SU-DHL-6 (cell line): ENCODE measurements at regions not wholly inside any gene's neighbourhood (a gene's known extent, or its start where the extent isn't known, plus 50 kb on each side); places are given as distances from the start of the nearest gene placed in this dataset.

Experiments used
- H2AFZ ChIP-seq: fragments of 200-600 bp; sonication (generic); 2 replicates; pipeline ENCODE4 v1.6.1; 2014; ENCODE audit warnings: low read depth, mild to moderate bottlenecking, moderate library complexity, mixed read lengths, antibody characterized with exemption, low read length; ENCODE audit not compliant: severe bottlenecking
- H3F3A ChIP-seq: fragments of 200-600 bp; shearing (Covaris generic); 2 replicates; pipeline ENCODE4 v1.6.0; 2016; ENCODE audit warnings: antibody characterized with exemption, mild to moderate bottlenecking; ENCODE audit not compliant: insufficient read depth
- H3K27ac ChIP-seq: fragments of 200-600 bp; sonication (generic); 2 replicates; pipeline ENCODE4 v1.5.1; 2016; ENCODE audit warnings: low read depth, mild to moderate bottlenecking, low read length, moderate library complexity, mixed read lengths
- H3K27me3 ChIP-seq: fragments of 200-600 bp; sonication (generic), shearing (Covaris generic); 2 replicates; pipeline ENCODE4 v1.6.0; 2014; ENCODE audit warnings: mild to moderate bottlenecking, low read length
- H3K36me3 ChIP-seq: fragments of 200-600 bp; sonication (generic); 2 replicates; pipeline ENCODE4 v1.6.1; 2014; ENCODE audit warnings: mild to moderate bottlenecking, low read length, mixed read lengths
- H3K4me2 ChIP-seq: fragments of 300-600, 200-600 bp; shearing (Covaris generic), sonication (generic); 2 replicates; pipeline ENCODE4 v1.6.0; 2014; ENCODE audit warnings: low read length, low read depth, mild to moderate bottlenecking; ENCODE audit not compliant: poor library complexity, severe bottlenecking
- H3K4me3 ChIP-seq: fragments of 200-600 bp; sonication (generic); 2 replicates; pipeline ENCODE4 v1.5.1; 2014; ENCODE audit warnings: antibody characterized with exemption, low read length, mild to moderate bottlenecking, mixed read lengths; ENCODE audit not compliant: insufficient read depth, poor library complexity, severe bottlenecking
- H3K79me2 ChIP-seq: fragments of 200-600 bp; sonication (generic); 2 replicates; pipeline ENCODE4 v1.6.1; 2014; ENCODE audit warnings: mild to moderate bottlenecking, low read length, moderate library complexity; ENCODE audit not compliant: insufficient read depth
- H3K9ac ChIP-seq: fragments of 200-600 bp; sonication (generic); 2 replicates; pipeline ENCODE4 v1.7.0; 2014; ENCODE audit warnings: mild to moderate bottlenecking, low read length
- H3K9me2 ChIP-seq: fragments of 200-600 bp; sonication (generic); replicated peaks from 2 replicates; pipeline ENCODE4 v1.6.1; 2014; ENCODE audit warnings: low read length; ENCODE audit not compliant: insufficient read depth
- H3K9me3 ChIP-seq: fragments of 200-600 bp; sonication (generic); 2 replicates; pipeline ENCODE4 v1.6.1; 2014; ENCODE audit warnings: low read length, mixed read lengths; ENCODE audit not compliant: insufficient read depth
- H4K20me1 ChIP-seq: fragments of 200-600 bp; sonication (generic); 2 replicates; pipeline ENCODE4 v1.6.1; 2014; ENCODE audit warnings: low read depth, mild to moderate bottlenecking, antibody characterized with exemption, low read length, moderate library complexity, mixed read lengths
- EZH2phosphoT487 ChIP-seq: fragments of 200-600 bp; sonication (generic), shearing (Covaris generic); conservative IDR thresholded peaks from 2 replicates; pipeline ENCODE4 v1.6.1; 2018; ENCODE audit warnings: mild to moderate bottlenecking, antibody characterized with exemption, low read length, moderate library complexity, mixed read lengths
- TF ChIP-seq, protein P1 (sequence below): fragments of 200-600 bp; sonication (generic); IDR thresholded peaks from one replicate; pipeline ENCODE4 v1.5.1; 2017; ENCODE audit warnings: antibody characterized with exemption, mild to moderate bottlenecking, low read length, moderate library complexity; ENCODE audit not compliant: insufficient read depth, poor library complexity, severe bottlenecking

- H3K9me3 ChIP-seq, result no peaks in the 10 kb centered on the region
- H4K20me1 ChIP-seq, result no peaks in the 10 kb centered on the region
- H3K27ac ChIP-seq, result no peak overlapping the region
- H3K36me3 ChIP-seq, result no peaks in the 10 kb centered on the region
- no peaks in the 10 kb centered on the region for H3F3A ChIP-seq
- H3K4me2 ChIP-seq, result no peak overlapping the region
- H3K9me2 ChIP-seq, result no peaks in the 10 kb centered on the region
- no peak overlapping the region for H3K4me3 ChIP-seq
- no peak for TF ChIP-seq EZH2phosphoT487
- TF ChIP-seq, protein P1, sequence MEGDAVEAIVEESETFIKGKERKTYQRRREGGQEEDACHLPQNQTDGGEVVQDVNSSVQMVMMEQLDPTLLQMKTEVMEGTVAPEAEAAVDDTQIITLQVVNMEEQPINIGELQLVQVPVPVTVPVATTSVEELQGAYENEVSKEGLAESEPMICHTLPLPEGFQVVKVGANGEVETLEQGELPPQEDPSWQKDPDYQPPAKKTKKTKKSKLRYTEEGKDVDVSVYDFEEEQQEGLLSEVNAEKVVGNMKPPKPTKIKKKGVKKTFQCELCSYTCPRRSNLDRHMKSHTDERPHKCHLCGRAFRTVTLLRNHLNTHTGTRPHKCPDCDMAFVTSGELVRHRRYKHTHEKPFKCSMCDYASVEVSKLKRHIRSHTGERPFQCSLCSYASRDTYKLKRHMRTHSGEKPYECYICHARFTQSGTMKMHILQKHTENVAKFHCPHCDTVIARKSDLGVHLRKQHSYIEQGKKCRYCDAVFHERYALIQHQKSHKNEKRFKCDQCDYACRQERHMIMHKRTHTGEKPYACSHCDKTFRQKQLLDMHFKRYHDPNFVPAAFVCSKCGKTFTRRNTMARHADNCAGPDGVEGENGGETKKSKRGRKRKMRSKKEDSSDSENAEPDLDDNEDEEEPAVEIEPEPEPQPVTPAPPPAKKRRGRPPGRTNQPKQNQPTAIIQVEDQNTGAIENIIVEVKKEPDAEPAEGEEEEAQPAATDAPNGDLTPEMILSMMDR, result no peak
- no peaks in the 10 kb centered on the region for H3K27me3 ChIP-seq
- no peaks in the 10 kb centered on the region for H3K79me2 ChIP-seq
- no peak overlapping the region for H2AFZ ChIP-seq
- no peak overlapping the region for H3K9ac ChIP-seq
These were observed 142.2 kb upstream of the SATB1 start for GRCh38 chr3:18567293-18567692.

DNA sequence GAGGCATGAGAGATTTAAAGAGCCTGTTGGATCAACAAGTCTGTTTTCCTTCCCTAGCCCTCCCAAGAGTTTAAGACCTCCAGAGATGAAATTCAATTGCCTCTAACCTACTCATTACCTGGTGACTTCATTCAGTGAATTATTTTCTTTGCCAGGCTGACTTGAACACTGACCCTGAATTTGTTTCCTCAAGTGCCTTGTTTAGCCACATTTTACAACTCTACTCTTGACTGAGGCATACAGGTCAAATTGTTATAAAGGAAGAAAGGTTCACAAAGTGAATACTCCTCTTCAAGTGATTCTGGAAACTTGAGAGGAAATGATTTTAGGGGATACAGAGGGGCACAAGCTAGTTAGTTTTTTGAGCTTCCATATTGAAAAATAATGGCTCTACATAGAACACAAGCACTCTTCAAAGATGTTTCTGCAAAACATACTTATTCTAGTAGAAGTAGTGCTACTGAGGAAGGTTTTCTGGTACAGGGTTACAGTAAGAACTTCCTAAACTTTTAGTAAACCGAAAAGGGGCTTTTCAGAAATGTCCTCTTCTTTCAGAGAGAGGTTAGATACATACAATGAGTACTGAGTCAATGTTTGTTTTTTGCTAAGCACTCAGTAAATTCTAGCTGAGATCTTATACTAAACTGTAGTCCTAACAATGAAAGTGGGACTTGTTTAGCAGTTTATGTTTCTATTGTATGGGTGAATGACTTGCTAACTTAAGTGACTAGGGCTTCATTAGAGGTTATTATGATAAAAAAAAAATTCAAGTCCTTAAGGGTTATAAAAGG lies 137.4 kb upstream of the SATB1 start:
- H3K4me3 ChIP-seq, result no peak overlapping the region
- no peak overlapping the region for H3K27ac ChIP-seq
- H3K9me3 ChIP-seq, result no peaks in the 10 kb centered on the region
- H3F3A ChIP-seq, result no peaks in the 10 kb centered on the region
- H3K79me2 ChIP-seq, result no peaks in the 10 kb centered on the region
- H3K27me3 ChIP-seq, result no peaks in the 10 kb centered on the region
- no peak for TF ChIP-seq EZH2phosphoT487
- TF ChIP-seq, protein P1, result no peak
- H3K4me2 ChIP-seq, result no peak overlapping the region
- no peaks in the 10 kb centered on the region for H3K9me2 ChIP-seq
- no peaks in the 10 kb centered on the region for H4K20me1 ChIP-seq
- H3K9ac ChIP-seq, result no peak overlapping the region
- H2AFZ ChIP-seq, result no peak overlapping the region
- no peaks in the 10 kb centered on the region for H3K36me3 ChIP-seq

DNA sequence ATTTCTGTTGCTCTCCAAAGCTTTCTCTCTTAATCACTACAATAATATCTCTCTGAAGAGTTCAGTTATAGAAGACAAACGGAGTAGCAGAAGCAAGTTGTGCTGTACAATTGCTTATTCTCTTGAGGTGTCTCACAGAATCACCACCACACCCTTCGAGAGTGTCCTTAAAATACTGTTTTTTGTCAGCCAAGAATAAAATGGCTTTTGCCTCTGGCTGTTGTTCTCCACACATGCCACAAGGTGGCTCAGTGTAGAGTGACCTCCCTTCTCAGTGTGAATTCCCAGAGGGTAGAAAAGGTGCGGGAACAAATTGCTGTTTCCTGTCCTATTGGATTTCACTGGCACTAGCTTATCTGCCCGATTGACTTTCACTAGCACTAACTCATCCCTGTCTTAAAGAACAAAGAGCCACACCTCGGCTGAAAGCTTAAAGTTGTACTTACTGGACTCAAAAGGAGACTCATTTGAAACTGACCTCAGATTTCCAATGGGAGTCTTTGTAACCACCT lies 134.2 kb upstream of the SATB1 start:
- Histone ChIP-seq H3K9me3 (no peaks in the 10 kb centered on the region), H3K27me3 (no peaks in the 10 kb centered on the region), H3K9ac (no peak overlapping the region), H3K9me2 (no peaks in the 10 kb centered on the region), H4K20me1 (no peaks in the 10 kb centered on the region), H3K27ac (no peak overlapping the region), H2AFZ (no peak overlapping the region), H3K79me2 (no peaks in the 10 kb centered on the region), H3K4me3 (no peak overlapping the region), H3K4me2 (no peak overlapping the region), H3F3A (no peaks in the 10 kb centered on the region), H3K36me3 (no peaks in the 10 kb centered on the region)
- TF ChIP-seq, protein P1, result peak; percentile 50
- no peak for TF ChIP-seq EZH2phosphoT487
